HG03520 (cell line): ENCODE measurements at regions not wholly inside any gene's neighbourhood (a gene's known extent, or its start where the extent isn't known, plus 50 kb on each side); places are given as distances from the start of the nearest gene placed in this dataset.

Source experiments
- ATAC-seq: cut with Tn5 transposase; IDR thresholded peaks from one replicate; pipeline ENCODE4 v1.9.1; 2021; ENCODE audit warnings: mild to moderate bottlenecking, moderate library complexity; ENCODE audit not compliant: unreplicated experiment

DNA sequence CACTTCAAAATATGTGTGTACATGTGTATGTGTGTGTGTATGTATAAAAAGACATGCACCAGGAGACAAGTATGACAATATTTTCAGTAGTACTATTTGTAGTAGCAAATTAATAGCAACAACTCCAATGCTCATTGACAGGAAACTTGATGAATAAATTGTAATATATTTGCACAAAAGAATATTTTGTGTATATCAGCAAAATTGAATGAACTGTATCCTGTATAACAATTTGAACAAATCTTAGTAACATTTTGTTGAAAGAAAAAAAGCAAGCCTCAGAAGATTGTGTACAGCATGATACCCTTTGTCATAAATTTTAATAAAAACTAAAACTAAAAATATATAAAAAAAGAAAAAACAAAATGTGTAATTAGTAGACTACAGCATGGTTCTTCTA is 1367.3 kb upstream of the TMEFF2 start:
- ATAC-seq: no peak

DNA sequence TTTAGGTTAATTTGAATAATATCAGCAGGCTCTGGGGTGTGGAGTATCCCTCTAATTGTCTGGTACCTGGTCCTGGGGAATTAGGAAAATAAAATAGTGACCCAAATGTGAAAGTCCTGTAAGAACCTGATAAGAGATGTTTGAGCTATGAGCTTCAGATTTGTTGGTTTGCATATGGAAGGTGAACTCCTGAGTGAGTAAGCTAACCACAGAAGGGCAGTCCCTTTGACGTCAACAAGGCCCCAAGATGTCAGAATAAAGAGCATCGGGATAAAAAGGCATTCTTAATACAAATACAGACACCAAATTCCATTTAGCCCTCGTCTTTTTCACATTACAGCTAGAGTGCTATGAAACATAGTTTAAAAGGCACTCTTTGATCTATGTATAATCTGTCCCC is 1366.3 kb upstream of the TMEFF2 start:
- no peak for ATAC-seq

DNA sequence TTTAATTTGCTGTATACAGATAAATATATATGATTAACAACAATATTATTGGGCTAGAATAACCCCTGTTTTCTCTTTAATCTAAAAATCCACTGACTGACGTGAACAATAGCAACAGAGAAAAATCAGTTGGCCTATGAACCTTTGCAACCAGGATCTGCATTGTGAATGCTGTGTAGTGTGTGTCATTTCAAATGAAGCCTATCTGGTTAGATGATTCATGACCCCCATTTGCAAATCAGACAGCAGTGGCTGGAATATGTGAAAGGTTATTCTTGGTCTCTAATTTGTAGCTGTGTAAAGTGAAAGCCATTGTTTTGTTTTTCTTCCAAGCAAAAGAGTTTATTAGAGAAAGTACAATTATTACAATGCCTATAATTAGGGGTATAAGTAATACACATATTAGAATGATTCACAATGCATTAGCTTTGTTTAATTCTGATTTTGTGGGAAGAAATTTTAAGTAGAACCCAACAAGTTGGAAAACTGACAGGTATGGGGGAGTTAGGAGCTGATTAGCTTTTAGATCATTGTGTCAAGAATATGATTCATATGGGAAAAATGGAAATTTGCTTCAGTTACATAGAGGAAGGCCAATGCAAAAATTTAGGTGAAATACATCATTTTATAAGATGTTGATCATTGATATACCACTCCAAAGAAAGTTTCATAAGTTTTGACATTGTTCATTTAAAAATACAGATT is 1362.2 kb upstream of the TMEFF2 start:
- no peak for ATAC-seq

DNA sequence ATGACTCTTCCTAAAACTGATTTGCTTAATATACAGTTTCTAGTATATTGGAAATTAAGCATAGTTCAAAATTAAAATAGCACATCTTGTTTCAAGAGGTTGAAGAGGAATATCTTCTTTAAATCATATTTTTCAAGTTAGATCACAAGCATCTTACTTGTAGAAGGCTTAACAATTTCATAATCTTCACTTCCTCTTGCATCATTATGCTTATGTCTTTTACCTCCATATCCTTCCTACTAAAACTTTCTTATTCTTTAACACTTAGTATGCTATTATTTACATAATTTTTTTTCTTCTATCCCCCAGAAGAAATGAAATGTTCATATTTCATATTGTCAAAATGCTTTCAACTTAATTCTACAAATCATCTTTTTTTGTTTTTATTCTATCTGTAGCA is 1354.9 kb upstream of the TMEFF2 start:
- ATAC-seq: no peak

DNA sequence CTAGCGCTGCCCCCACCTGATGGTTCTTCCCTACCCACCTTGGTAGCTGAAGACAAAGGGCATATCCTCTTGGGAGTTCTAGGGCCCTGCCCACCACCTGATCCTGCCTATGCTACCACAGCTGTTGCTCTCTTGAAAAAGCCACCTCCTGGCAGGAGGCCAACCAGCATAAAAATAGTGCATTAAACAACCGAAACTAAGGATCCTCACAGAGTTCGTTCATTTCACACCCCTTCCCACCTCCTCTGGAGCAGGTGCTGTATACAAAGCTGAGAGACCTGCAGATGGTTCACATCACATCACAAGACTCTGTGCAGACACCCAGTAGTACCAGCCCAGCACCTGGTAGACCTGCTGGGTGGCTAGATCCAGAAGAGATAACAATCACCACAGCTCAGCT is 1348.0 kb upstream of the TMEFF2 start:
- no peak for ATAC-seq

DNA sequence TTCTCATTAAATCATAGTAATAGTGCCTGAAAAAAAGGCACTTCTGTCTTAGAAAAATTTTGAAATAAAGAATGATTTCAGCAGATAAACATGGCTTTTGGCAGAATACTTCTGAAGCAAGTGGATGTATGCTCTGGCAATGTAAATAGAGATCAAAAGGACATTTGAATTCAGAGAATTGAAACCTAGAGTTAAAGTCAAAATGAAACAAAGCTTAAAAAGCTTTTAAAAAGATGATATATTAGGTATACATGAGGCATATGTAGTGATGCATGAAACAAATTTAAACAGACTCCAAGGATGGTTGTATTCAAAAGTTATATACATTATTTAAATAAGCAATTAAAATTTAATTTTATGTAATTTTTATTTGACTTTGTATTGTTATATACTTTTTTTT is 1344.5 kb upstream of the TMEFF2 start:
- ATAC-seq: peak; percentile 75

DNA sequence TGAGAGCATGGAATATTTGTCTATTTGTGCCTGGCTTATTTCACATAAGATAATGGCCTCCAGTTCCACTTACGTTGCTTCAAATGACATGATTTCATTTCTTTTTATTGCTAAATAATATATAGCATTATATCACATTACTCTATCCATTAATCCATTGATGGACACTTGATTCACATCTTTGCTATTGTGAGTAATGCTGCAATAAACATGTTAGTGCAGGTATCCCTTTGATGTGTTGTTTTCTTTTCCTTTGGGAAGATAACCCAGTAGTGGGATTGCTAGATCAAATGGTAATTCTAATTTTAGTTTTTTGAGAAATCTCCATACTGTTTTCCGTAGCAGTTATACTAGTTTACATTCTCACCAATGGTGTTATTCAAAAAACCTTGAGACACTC is 1343.3 kb upstream of the TMEFF2 start:
- ATAC-seq: no peak

DNA sequence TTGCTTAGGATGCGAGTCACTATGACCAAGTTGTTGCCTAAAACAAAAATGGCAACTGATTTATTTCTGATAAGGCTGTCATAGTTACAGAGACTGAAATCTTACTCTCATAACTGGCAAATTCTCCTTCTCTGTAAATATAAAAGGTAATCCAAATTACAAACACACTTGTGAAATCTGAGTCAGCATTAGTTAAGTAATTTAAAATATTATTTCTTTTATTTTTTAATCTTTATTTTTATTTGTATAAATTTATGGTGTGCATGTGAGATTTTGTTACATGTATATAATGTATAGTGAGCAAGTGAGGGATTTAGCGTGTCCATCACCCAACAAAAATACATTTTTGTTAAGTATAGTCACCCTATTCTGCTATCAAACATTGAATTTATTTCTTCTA is 1342.8 kb upstream of the TMEFF2 start:
- no peak for ATAC-seq

DNA sequence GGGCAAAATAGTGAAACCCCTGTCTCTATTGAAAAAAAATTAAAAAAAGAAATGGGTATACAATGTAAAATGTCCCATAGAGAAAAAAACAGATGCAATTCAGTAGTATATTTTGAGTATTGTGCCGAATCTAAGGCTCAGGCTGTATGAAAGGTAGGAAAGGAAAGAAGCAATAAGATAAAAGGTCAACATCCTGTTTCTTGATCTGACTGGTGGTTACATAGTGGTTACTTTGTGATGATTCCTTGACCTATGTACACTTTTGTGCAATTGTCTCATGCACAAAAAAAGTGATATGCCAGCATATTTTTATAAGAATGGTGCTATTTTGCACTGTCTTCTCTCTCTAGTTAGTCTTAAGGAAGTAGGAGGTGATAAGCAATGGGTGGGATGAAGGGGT is 1333.7 kb upstream of the TMEFF2 start:
- no peak for ATAC-seq

DNA sequence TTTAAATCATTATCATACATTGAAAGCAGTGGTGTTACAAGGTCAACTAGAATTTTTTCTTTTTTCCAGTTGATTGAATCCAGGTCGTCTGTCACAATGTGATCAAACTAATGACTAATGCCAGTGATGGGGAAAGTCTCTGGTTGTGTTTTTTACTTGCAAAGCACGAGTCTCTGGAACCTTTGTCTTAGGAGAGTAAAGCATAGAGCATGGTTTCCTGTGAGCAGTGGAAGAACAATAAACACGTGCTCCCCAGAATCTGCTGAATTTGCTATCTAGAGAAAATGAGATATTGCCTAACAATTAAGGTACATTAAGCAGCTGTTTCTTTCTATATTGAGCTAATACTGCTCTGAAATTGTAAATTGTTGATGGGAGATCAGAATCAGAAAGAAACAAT is 1332.4 kb upstream of the TMEFF2 start:
- no peak for ATAC-seq

DNA sequence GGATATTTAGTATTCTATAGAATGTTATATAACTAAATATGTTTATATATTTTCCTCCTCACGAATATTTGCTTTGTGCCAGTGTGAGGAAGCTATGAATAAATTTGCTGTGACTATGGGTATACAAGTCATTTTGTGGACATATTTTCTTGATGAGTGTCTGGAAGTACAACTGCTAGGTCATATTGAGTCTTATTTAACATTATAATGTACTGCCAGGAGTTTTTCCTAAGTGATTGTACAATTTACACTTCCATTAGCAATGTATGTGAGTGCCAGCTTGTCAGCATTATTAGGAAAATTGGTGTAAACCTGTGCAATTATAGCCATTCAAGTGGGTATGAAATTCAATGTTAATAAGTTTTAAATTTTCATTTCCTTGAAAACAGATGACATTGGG is 1328.9 kb upstream of the TMEFF2 start:
- no peak for ATAC-seq

DNA sequence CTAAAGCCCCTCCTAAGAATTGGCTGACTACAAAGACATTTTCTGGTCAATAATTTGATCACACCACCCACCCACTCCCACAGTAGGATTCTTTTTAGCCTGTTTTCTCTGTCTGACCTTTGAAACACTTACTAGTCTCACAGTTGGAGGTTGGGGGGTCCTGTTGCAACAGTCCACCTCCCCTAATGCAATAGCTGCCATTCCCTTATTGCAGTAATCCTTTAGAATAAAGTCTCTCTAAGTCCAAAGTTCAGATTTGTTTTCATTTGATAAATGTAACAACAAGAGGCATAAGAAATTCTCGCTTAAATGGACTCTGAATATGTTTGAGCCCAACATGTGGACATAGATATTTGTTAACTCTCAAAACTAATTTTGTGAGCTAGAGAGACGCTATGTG is 1326.8 kb upstream of the TMEFF2 start:
- no peak for ATAC-seq

DNA sequence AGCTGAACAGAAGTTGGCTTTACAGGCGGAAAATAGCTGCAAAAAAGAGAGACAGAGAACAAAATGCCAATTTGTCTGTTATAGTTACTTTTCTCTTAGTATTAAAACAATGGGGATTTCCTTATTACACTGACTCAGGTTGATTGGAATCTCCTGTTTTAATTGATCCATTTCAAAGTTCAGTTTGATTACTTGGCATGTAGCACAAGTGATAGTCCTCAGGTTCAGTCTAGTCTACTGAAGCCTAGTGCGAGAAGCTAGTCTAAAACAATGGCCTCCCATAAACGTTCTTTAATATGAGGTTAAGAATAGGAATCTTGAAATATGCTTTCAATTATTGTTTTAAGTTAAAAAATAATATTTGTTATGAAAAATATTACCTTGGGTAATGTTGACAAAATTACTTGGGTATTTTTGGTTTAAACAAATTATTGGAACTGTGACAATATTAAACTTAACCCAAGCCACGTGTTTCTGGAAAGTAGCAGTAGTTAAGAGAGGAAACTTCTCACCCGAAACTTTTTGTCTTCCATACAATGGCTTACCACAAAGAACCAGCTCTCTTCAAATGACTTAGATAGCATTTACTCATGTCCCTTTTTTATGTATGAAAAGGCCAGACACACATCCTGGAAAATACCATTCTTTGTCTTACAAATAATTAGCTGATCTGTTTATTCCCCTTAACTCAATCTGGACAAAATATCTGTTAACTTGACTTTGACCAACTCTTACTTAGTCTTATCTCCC is 1326.2 kb upstream of the TMEFF2 start:
- no peak for ATAC-seq

DNA sequence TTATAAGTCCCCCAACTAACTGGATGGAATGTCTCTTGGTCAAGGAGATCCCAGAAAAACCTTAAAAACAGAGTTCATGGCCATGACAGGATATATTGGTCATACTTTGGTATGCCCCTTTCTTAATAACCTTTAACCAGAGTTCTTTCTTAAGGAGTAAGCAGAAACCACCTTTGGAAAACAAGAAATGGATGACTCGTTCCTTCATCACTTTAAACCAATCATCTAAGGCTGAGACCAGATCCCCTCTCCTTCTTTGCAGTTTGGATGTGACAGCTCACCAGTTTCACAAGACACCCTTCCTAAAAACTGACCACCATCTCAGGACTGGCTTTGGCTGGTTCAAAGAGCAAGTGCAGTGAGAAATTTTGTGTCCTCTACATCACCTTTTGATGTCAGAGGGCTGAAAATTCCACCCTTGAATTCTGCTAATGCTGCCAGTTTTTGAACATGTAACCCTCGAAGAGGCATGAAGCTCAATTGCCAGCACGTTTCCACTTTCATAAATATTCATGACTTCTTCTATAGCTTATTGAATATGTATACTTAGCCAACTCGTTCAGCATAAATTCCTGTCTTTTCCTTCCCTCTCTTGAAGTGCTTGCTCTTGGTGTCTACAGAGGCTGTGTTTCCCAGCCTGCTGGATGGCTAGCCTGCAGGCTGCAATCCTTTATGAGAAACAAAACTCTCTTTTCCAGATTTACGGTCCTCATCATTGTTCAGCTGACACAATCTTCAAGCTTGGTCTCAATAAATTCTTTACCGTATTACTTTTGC is 1323.5 kb upstream of the TMEFF2 start:
- no peak for ATAC-seq

DNA sequence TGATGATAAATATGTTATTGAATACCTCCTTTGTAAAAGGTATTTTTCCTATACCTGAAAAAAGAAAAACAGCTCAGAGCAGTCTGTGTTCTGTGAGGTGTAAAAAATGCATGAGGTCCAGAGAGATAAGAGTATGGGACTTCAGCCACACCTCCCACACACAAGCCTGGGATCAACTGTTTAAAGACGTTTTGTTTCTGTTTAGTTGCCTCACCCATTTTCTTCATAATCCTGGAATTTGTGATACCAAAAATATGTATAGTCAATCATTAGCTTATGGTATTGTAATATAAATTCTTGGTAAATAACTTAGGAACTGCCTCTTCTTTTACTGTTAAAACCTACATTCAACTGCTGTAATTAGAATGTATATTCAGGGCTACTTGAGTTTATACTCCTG is 1322.9 kb upstream of the TMEFF2 start:
- ATAC-seq: no peak

DNA sequence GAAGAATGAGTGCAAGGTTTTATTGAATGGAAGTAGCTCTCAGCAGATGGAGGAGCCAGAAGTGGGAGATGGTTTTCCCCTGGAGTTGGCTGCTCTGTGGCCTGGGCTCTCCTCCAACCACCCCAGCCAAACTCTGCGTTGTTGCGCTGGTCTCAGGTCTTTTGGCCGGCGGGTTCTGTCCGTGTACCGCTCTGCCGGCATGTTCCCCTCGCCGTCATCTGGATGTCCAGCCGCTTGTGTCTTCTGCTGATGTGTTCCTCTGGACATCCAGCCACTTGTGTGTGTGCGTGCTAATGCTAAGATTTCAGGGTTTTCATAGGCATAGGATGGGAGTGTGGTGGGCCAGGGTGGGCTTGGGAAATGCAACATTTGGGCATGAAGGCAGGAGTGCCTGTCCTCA is 1311.3 kb upstream of the TMEFF2 start:
- no peak for ATAC-seq

DNA sequence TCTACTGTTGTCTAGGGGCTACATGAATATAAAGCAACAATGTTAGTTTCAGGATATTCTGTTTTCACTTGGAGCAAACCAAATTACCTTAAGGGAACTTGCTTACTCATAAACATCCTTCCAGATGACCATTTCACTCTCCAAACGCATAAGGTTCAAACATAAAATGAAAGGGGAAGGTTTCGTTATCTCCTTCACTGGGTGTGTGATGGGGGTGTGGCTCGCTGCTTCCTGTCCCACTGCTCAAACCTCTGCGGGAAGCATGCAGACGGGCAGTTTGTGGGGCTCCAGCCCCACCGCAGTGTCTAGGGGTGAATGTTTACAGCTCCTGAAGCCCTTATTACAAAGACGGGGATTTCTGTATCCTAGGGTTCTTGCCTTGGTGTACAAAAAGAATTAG is 1310.9 kb upstream of the TMEFF2 start:
- ATAC-seq: no peak

DNA sequence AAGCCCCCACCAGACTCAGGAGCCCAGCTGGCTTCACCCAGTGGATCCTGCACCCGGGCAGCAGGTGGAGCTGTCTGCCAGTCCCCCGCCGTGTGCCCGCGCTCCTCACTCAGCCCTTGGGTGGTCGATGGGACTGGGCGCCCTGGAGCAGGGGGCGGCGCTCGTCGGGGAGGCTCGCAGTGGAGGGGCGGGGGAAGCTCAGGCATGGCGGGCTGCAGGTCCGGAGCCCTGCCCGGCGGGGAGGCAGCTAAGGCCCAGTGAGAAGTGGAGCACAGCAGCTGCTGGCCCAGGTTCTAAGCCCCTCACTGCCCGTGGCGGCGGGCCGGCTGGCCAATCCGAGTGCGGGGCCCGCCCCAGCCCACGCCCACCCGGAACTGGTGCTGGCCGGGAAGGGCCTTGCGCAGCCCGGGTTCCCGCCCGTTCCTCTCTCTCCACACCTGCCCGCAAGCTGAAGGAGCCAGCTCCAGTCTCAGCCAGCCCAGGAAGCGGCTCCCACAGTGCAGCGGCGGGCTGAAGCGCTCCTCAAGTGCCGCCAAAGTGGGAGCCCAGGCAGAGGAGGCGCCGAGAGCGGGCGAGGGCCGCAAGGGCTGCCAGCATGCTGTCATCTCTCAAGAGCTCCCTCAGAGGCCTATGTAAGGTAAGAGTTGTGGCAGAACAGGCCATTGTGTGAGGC is 1307.8 kb upstream of the TMEFF2 start:
- ATAC-seq: no peak

DNA sequence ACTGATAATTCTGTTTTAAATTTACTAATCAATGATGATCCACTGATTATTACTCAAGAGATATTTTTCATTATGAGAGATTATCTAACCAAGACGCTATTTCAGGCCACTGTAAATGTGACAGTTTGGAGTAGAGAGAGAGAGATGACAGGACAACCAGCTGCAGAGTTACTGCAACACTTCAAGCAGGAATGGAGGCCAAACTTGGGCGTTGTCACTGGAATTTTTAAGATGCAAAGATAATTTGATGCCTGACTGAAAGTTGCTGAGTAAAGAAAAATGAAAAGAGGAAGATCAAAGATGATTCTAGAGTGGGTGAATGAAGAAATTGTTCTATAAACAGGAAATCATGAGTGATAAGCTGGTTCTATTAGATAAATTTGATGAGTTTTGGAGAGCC is 1302.1 kb upstream of the TMEFF2 start:
- ATAC-seq: no peak

DNA sequence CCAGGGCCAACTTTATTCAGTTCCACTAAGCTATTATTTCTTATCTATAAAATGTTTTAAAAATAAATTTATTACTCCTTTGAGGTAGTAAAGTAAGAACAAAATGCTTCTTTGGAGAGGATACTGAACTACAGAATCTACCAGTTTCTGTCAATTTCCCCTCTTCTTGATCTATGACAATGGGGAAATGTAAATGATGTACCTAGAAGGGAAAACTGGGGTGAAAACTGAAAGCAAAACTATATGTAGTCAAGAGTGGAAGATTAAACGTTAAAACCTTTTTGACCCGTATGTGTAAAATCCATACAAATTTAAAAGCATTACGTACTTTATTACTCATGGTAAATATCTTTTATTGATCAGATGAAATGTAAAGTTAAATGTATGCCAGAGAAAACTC is 1287.8 kb upstream of the TMEFF2 start:
- peak; percentile 97 for ATAC-seq

DNA sequence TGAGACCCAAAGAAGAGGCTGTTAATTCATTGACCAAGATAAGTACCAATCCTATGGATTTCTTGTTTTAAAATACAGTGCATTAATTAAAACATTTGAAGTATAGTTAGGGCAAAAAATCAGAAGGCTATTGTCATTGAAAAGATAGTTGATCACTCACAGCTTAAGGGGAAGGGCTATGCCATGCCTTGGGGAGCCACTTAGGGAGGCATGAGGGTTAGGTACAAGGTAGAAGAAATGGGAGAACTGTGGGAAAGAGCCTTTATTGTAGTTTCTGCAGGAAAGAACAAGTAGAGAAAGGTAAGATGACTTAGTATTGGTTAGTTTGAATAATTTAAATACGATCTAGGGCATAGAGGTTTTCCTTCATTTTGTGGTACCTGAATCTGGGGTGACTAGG is 1285.5 kb upstream of the TMEFF2 start:
- ATAC-seq: no peak
